ENCODE measurements at regions not wholly inside any gene's neighbourhood (a gene's known extent, or its start where the extent isn't known, plus 50 kb on each side); places are given as distances from the start of the nearest gene placed in this dataset.
"Not testable (repeated sequence)": the region's sequence is repeated elsewhere in the genome, so short reads cannot be mapped to it uniquely, and the experiment has no call there.

- H3K9me3 ChIP-seq (ENCODE audit: control insufficient read depth, insufficient read depth, low read length): no peaks in the 10 kb centered on the region
- H3K27me3 ChIP-seq (ENCODE audit: control insufficient read depth, insufficient read depth, low read length): no peaks in the 10 kb centered on the region
- H3K27ac ChIP-seq (ENCODE audit: low read depth, low read length): no peak overlapping the region
- CTCF ChIA-PET: no interaction called here
- no peak for TF ChIP-seq CTCF (IDR thresholded peaks at IDR 0.05; ENCODE audit: low read depth, low read length)
- no peak overlapping the region for H3K4me3 ChIP-seq (ENCODE audit: low read depth, low read length)
- POLR2A ChIA-PET: no interaction called here
- DNase-seq (ENCODE audit: low read depth, low spot score): no peak
Observed at GRCh38 chr12:73629893-73630831, 907.5 kb upstream of the ATXN7L3B start.

- H3K27ac ChIP-seq (ENCODE audit: low read depth, low read length): no peak overlapping the region
- H3K9me3 ChIP-seq (ENCODE audit: control insufficient read depth, insufficient read depth, low read length): peaks cover 4% of the 10 kb centered on the region; the same call in 1 of the 2 replicates
- H3K4me3 ChIP-seq (ENCODE audit: low read depth, low read length): no peak overlapping the region
- no peak for DNase-seq (ENCODE audit: low read depth, low spot score)
- no peaks in the 10 kb centered on the region for H3K27me3 ChIP-seq (ENCODE audit: control insufficient read depth, insufficient read depth, low read length)
- ChIA-PET POLR2A (no interaction called here), CTCF (no interaction called here)
- TF ChIP-seq CTCF (IDR thresholded peaks at IDR 0.05; ENCODE audit: low read depth, low read length): no peak
Observed at GRCh38 chr12:73632191-73632590, 905.4 kb upstream of the ATXN7L3B start.

- CTCF ChIA-PET: no interaction called here
Observed at GRCh38 chr12:73632661-73633060, 905.0 kb upstream of the ATXN7L3B start.

GRCh38 chr12:73639397-73639796 is 898.2 kb upstream of the ATXN7L3B start:
- H3K27ac ChIP-seq (ENCODE audit: low read depth, low read length); H3K9me3 ChIP-seq (ENCODE audit: control insufficient read depth, insufficient read depth, low read length); H3K27me3 ChIP-seq (ENCODE audit: control insufficient read depth, insufficient read depth, low read length); DNase-seq (ENCODE audit: low read depth, low spot score); H3K4me3 ChIP-seq (ENCODE audit: low read depth, low read length); POLR2A ChIA-PET; CTCF ChIA-PET: not testable (repeated sequence)

More at GRCh38 chr12:73632661-73633060, 905.0 kb upstream of the ATXN7L3B start:
- Histone ChIP-seq H3K27ac (ENCODE audit: low read depth, low read length) (no peak overlapping the region), H3K27me3 (ENCODE audit: control insufficient read depth, insufficient read depth, low read length) (no peaks in the 10 kb centered on the region), H3K4me3 (ENCODE audit: low read depth, low read length) (no peak overlapping the region), H3K9me3 (ENCODE audit: control insufficient read depth, insufficient read depth, low read length) (peaks cover 4% of the 10 kb centered on the region; the same call in 1 of the 2 replicates)
- TF ChIP-seq CTCF (IDR thresholded peaks at IDR 0.05; ENCODE audit: low read depth, low read length): no peak
- DNase-seq (ENCODE audit: low read depth, low spot score): no peak
- POLR2A ChIA-PET: no interaction called here

GRCh38 chr12:73656375-73656774 is 881.3 kb upstream of the ATXN7L3B start:
- CTCF ChIA-PET: no interaction called here

More at GRCh38 chr12:73656375-73656774, 881.3 kb upstream of the ATXN7L3B start:
- no peak for TF ChIP-seq CTCF (IDR thresholded peaks at IDR 0.05; ENCODE audit: low read depth, low read length)
- DNase-seq (ENCODE audit: low read depth, low spot score): no peak
- H3K4me3 ChIP-seq (ENCODE audit: low read depth, low read length): no peak overlapping the region
- no peak overlapping the region for H3K27ac ChIP-seq (ENCODE audit: low read depth, low read length)
- peaks cover 20% of the 10 kb centered on the region for H3K9me3 ChIP-seq (ENCODE audit: control insufficient read depth, insufficient read depth, low read length)
- H3K27me3 ChIP-seq (ENCODE audit: control insufficient read depth, insufficient read depth, low read length): no peaks in the 10 kb centered on the region
- POLR2A ChIA-PET: no interaction called here

Measured in AG04450 (cell line).